Thyroid gland (tissue), 4 donors: ENCODE measurements at regions not wholly inside any gene's neighbourhood (a gene's known extent, or its start where the extent isn't known, plus 50 kb on each side); places are given as distances from the start of the nearest gene placed in this dataset.

ENCODE experiments used
- CTCF ChIP-seq, 6 experiments: fragments of 200-600 bp in 3 of 6; fragments of 450-650 bp in 3 of 6; sonication (generic) in 3 of 6; IDR thresholded peaks; one replicate each; pipeline ENCODE4 v1.5.1; 2016 to 2019; ENCODE audit warnings: antibody characterized with exemption in 6 of 6, mild to moderate bottlenecking in 2 of 6, inconsistent platforms in 1 of 6, moderate library complexity in 1 of 6
- POLR2A ChIP-seq, 2 donors: fragments of 450-650 bp; IDR thresholded peaks; one replicate each; pipeline ENCODE4 v1.6.1; 2017; ENCODE audit warnings: antibody characterized with exemption in 2 of 2, mild to moderate bottlenecking in 2 of 2, moderate library complexity in 1 of 2

DNA sequence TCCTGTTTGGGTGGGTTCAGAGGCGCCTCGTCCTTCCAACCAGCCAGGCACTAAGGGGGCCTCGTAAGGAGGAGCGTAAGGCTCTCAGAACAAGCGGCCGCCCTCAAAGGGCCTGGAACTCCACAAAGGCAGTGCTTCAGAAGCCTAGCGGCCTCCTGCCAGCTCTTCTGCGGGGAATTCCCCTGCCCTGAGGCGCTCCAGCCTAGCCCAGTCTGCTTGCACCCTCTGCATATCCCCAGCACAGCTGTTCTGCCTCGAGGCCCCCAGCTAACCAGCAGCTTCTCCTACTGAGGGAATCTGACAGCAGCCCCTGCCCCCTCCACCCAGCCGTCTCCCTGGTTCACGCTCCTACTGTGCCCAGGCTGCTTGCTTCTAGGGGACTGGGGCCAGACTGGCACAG, 265.9 kb downstream of the TFCP2L1 start:
- TF ChIP-seq CTCF (IDR thresholded peaks at IDR 0.05) (no peak), POLR2A (IDR thresholded peaks at IDR 0.05) (no peak)
